Ishikawa (cell line): ENCODE measurements at regions not wholly inside any gene's neighbourhood (a gene's known extent, or its start where the extent isn't known, plus 50 kb on each side); places are given as distances from the start of the nearest gene placed in this dataset.

Source experiments
- CEBPB ChIP-seq: IDR thresholded peaks from 2 replicates; pipeline ENCODE4 v1.6.1; 2012
- CREB1 ChIP-seq: IDR thresholded peaks from 2 replicates; pipeline ENCODE4 v1.6.1; 2012; ENCODE audit warnings: low read depth
- EGR1 ChIP-seq: IDR thresholded peaks from 2 replicates; pipeline ENCODE4 v1.6.1; 2012
- EP300 ChIP-seq: IDR thresholded peaks from 2 replicates; pipeline ENCODE4 v1.6.1; 2012; ENCODE audit warnings: borderline replicate concordance
- FOXM1 ChIP-seq: IDR thresholded peaks from 2 replicates; pipeline ENCODE4 v1.6.1; 2012; ENCODE audit warnings: low read depth, borderline replicate concordance
- NFIC ChIP-seq: IDR thresholded peaks from 2 replicates; pipeline ENCODE4 v1.6.1; 2012
- RAD21 ChIP-seq: IDR thresholded peaks from 2 replicates; pipeline ENCODE4 v1.6.1; 2012; ENCODE audit warnings: low read depth
- TAF1 ChIP-seq: IDR thresholded peaks from 2 replicates; pipeline ENCODE4 v1.6.1; 2012; ENCODE audit warnings: low read depth, mild to moderate bottlenecking
- TCF12 ChIP-seq: IDR thresholded peaks from 2 replicates; pipeline ENCODE4 v1.6.1; 2012; ENCODE audit warnings: low read depth
- TEAD4 ChIP-seq: IDR thresholded peaks from 2 replicates; pipeline ENCODE4 v1.6.1; 2012
- USF1 ChIP-seq: IDR thresholded peaks from 2 replicates; pipeline ENCODE4 v1.6.1; 2012
- YY1 ChIP-seq: IDR thresholded peaks from 2 replicates; pipeline ENCODE4 v1.6.1; 2012; ENCODE audit warnings: low read depth
- ZBTB7A ChIP-seq: IDR thresholded peaks from 2 replicates; pipeline ENCODE4 v1.6.1; 2012; ENCODE audit warnings: low read depth
- TF ChIP-seq, protein P1 (sequence below): IDR thresholded peaks from 2 replicates; pipeline ENCODE4 v1.6.1; 2012
- TF ChIP-seq, protein P2 (sequence below): IDR thresholded peaks from 2 replicates; pipeline ENCODE4 v1.6.1; 2012; ENCODE audit warnings: low read depth, mild to moderate bottlenecking

- no peak for TF ChIP-seq RAD21
- TF ChIP-seq YY1 = no peak
These were observed 324.1 kb downstream of the IGSF11 start for GRCh38 chr3:118710532-118710931.

DNA sequence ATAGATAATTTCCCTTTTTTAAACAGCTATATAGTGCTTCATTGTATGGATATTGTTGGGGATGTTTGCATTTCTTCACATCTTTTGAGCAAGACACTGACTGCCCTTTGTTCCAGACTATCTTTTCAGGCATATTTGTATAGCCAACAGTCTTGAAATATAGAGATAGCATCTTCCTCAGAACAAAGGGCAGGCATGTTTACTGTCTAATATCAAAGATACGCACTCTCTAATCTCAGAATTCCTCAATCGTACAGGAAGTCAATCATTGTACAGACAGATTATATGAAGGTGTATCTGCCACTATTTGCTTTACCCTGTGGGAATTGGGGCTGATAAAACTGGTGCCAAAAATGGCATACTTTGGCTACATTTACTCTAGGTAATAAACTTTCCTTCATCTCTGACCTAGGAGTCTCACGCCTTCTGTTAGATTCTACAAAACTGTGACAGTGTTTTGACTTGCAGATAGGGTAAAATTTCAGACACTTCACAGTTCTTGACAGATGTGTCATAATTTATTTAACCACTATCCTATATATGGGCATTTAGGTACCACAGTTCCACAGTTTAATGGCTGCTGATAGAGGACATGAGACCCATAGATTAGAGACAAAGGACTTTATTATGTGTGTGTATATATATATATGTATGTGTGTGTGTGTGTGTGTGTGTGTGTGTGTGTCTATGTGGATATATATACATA is 321.0 kb downstream of the IGSF11 start:
- TF ChIP-seq NFIC = no peak
- TF ChIP-seq EGR1 = no peak
- TF ChIP-seq TCF12 = no peak
- TF ChIP-seq YY1 = no peak
- TF ChIP-seq CEBPB = no peak
- no peak for TF ChIP-seq CREB1
- TF ChIP-seq RAD21 = no peak
- TF ChIP-seq, protein P1, sequence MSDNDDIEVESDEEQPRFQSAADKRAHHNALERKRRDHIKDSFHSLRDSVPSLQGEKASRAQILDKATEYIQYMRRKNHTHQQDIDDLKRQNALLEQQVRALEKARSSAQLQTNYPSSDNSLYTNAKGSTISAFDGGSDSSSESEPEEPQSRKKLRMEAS = no peak
- TF ChIP-seq TEAD4 = no peak
- no peak for TF ChIP-seq USF1
- TF ChIP-seq FOXM1 = no peak
- TF ChIP-seq, protein P2, sequence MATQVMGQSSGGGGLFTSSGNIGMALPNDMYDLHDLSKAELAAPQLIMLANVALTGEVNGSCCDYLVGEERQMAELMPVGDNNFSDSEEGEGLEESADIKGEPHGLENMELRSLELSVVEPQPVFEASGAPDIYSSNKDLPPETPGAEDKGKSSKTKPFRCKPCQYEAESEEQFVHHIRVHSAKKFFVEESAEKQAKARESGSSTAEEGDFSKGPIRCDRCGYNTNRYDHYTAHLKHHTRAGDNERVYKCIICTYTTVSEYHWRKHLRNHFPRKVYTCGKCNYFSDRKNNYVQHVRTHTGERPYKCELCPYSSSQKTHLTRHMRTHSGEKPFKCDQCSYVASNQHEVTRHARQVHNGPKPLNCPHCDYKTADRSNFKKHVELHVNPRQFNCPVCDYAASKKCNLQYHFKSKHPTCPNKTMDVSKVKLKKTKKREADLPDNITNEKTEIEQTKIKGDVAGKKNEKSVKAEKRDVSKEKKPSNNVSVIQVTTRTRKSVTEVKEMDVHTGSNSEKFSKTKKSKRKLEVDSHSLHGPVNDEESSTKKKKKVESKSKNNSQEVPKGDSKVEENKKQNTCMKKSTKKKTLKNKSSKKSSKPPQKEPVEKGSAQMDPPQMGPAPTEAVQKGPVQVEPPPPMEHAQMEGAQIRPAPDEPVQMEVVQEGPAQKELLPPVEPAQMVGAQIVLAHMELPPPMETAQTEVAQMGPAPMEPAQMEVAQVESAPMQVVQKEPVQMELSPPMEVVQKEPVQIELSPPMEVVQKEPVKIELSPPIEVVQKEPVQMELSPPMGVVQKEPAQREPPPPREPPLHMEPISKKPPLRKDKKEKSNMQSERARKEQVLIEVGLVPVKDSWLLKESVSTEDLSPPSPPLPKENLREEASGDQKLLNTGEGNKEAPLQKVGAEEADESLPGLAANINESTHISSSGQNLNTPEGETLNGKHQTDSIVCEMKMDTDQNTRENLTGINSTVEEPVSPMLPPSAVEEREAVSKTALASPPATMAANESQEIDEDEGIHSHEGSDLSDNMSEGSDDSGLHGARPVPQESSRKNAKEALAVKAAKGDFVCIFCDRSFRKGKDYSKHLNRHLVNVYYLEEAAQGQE = no peak
- TF ChIP-seq EP300 = no peak
- no peak for TF ChIP-seq ZBTB7A
- TF ChIP-seq TAF1 = no peak

GRCh38 chr3:118714800-118715199 is 319.8 kb downstream of the IGSF11 start:
- TF ChIP-seq ZBTB7A (no peak), TEAD4 (no peak), FOXM1 (no peak), CREB1 (no peak)

- TF ChIP-seq EP300 = no peak
- no peak for TF ChIP-seq CREB1
- no peak for TF ChIP-seq ZBTB7A
- no peak for TF ChIP-seq NFIC
- no peak for TF ChIP-seq YY1
- no peak for TF ChIP-seq CEBPB
- TF ChIP-seq, protein P1 = no peak
- no peak for TF ChIP-seq RAD21
- no peak for TF ChIP-seq TCF12
- no peak for TF ChIP-seq TEAD4
- no peak for TF ChIP-seq USF1
These were observed 305.1 kb downstream of the IGSF11 start for GRCh38 chr3:118729546-118729945.

GRCh38 chr3:118734664-118735063 is 300.0 kb downstream of the IGSF11 start:
- no peak for TF ChIP-seq USF1
- TF ChIP-seq TEAD4 = no peak
- no peak for TF ChIP-seq FOXM1

- TF ChIP-seq USF1 = no peak
- no peak for TF ChIP-seq ZBTB7A
- TF ChIP-seq NFIC = no peak
- no peak for TF ChIP-seq CEBPB
- TF ChIP-seq EGR1 = no peak
- TF ChIP-seq EP300 = no peak
- no peak for TF ChIP-seq CREB1
- no peak for TF ChIP-seq YY1
- no peak for TF ChIP-seq TCF12
- TF ChIP-seq TEAD4 = no peak
- TF ChIP-seq FOXM1 = no peak
- TF ChIP-seq, protein P2 = no peak
- TF ChIP-seq, protein P1 = no peak
- TF ChIP-seq TAF1 = no peak
- no peak for TF ChIP-seq RAD21
These were observed 298.5 kb downstream of the IGSF11 start for GRCh38 chr3:118736107-118736506.
